Epidermal melanocyte (primary cell): ENCODE measurements at regions not wholly inside any gene's neighbourhood (a gene's known extent, or its start where the extent isn't known, plus 50 kb on each side); places are given as distances from the start of the nearest gene placed in this dataset.

ENCODE experiments used
- DNase-seq: peaks from one replicate; pipeline ENCODE4 v3.0.0; 2011; ENCODE audit warnings: low spot score; ENCODE audit not compliant: insufficient read length

GRCh38 chr20:19807946-19808330 lies 49.9 kb downstream of the RIN2 start:
- no peak for DNase-seq

- DNase-seq, result no peak
These were observed 50.4 kb downstream of the RIN2 start for GRCh38 chr20:19808498-19808897.

GRCh38 chr20:19809505-19809904 lies 51.4 kb downstream of the RIN2 start:
- DNase-seq, result no peak

DNA sequence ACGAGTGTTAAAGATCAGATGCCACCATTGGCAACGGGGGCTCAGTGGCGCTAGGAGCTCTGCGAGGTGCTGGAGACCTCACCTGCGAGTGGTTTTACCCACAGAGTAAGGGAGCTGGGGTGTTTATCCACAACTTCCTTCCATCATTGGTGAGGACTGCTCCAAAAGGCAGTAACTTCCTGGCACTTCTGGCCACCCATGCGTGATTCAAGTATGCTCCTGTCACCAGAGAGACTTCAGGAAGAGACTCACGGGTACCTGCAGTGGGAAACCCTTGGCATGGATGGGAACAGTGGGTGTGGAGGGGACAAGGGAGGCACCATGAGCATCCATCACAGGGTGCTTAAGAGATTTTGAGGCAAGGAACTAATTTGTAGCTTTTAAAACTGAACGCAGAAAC lies 53.2 kb downstream of the RIN2 start:
- DNase-seq, result no peak

DNA sequence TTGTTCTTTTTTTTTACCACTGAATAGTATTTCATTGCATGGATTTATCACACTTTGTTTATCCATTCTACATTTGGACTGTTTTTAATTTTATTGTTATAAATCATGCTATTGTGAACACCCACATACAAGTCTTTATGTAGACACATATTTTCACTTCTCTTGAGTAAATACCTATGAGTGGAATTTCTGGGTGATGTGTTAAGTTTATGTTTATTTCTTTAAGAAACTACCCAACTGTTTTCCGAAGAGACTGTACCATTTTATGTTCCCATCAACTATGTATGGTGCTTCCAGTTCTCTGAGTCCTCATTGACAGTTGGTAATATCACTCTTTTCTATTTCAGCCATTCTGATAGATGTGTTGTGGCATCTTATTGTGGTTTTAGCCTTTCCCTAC lies 54.0 kb downstream of the RIN2 start:
- no peak for DNase-seq

DNA sequence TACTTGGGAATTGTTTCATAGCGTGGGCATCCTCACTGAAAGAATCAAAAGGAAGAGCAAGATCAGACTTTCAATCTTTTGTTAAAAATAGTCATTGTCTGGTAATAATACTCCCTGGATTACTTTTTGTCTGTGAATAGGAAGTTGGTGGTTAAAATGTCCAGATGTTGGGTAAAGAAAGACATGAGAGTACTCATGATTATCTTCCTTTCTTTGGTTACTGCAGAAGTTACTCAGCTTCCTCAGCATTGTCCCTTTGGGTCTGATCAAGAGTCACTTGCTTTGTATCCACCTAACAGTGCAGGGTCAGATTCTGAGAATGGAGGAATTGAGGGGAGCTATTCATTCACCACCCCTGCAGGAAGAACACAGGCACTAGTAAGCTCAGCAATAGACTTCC lies 54.6 kb downstream of the RIN2 start:
- DNase-seq, result no peak

GRCh38 chr20:19813846-19814640 lies 56.0 kb downstream of the RIN2 start:
- DNase-seq, result no peak

GRCh38 chr20:19815553-19815991 lies 57.5 kb downstream of the RIN2 start:
- peak; percentile 21 for DNase-seq

DNA sequence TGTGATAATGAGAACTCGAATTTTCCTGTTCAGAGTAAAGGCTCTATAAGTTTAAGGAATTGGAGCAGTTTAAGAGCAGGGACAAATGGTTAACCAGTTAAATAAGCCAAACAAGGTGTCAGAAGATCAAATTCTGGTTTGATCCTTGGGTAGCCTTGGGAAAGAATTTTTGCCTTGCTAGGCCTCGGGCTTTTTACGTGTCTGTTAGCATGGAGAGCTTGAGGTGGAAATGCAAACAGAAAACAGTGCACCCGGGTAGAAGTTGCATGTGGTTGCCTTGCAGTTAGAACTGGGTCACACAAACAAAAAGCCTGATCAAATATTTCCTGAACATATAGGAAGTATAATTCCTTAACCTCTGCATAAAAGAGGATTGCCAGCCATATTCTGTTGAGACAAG lies 58.3 kb downstream of the RIN2 start:
- no peak for DNase-seq

- DNase-seq, result no peak
These were observed 59.0 kb downstream of the RIN2 start for GRCh38 chr20:19817017-19817416.

DNA sequence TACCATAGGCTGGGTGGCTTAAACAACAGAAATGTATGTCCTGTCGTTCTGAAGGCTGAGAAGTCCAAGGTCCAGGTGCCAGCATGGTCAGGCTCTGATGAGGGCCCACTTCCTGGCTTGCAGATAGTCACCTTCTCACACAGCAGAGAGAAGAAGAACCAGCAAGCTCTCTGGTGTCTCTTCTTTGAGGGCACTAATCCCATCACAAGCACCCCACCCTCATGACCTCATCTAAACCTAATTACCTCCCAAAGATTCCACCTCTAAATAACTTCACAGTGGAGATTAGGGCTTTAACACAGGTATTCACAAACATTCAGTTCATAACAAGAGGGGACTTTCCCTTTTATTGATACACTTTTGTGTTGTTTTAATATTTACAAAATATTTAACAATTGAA lies 61.1 kb downstream of the RIN2 start:
- DNase-seq, result no peak

GRCh38 chr20:19820555-19821211 lies 62.6 kb downstream of the RIN2 start:
- no peak for DNase-seq

DNA sequence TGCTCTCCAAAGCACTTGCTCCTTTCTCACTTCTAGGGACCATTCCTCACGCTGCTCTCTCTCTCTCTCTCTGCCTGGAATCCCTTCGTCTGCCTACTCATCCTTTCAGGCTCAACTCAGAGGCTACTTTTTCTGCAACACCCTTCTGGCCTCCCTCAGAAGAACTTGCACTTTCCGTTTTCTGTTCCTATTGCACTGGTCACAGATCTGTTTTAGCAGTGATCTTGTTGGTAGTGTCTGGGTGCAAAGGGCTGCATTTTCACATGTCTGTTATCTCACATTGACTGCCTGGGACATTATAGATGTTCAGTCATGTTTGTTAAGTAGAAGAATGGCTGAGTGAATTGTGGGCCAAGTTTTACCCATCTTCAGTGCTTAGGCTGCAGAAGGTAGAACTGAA lies 63.5 kb downstream of the RIN2 start:
- no peak for DNase-seq

DNA sequence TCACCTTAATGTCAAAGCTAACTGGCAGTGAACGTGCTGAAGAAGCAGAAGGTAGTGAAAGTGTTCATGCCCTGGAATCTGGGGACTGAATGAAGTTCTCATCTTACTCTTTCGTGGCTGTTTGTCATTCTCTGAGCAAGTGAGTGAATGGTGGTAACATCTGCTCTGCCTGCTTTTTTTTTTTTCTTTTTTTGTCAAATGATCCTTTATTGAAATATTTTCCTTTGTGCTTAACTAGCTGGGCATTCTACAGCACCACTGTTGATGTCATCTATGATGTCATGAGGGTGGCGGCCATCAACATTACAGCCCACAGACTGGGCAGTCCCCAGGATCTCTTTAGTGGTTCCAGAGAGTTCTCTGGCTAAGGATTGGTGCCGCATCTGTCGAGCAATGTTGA lies 65.2 kb downstream of the RIN2 start:
- DNase-seq, result no peak

GRCh38 chr20:19823971-19824370 lies 65.9 kb downstream of the RIN2 start:
- DNase-seq, result no peak

GRCh38 chr20:19824861-19825260 lies 66.8 kb downstream of the RIN2 start:
- DNase-seq, result no peak

- DNase-seq, result no peak
These were observed 68.3 kb downstream of the RIN2 start for GRCh38 chr20:19826179-19826914.

GRCh38 chr20:19827818-19828217 lies 69.8 kb downstream of the RIN2 start:
- DNase-seq, result no peak

- DNase-seq, result no peak
These were observed 70.2 kb downstream of the RIN2 start for GRCh38 chr20:19828232-19828631.

- DNase-seq, result no peak
These were observed 72.2 kb downstream of the RIN2 start for GRCh38 chr20:19830211-19830785.

- no peak for DNase-seq
These were observed 74.8 kb downstream of the RIN2 start for GRCh38 chr20:19832875-19833274.

GRCh38 chr20:19833395-19833794 lies 75.3 kb downstream of the RIN2 start:
- DNase-seq, result no peak
